ENCODE measurements at regions not wholly inside any gene's neighbourhood (a gene's known extent, or its start where the extent isn't known, plus 50 kb on each side); places are given as distances from the start of the nearest gene placed in this dataset.

DNA sequence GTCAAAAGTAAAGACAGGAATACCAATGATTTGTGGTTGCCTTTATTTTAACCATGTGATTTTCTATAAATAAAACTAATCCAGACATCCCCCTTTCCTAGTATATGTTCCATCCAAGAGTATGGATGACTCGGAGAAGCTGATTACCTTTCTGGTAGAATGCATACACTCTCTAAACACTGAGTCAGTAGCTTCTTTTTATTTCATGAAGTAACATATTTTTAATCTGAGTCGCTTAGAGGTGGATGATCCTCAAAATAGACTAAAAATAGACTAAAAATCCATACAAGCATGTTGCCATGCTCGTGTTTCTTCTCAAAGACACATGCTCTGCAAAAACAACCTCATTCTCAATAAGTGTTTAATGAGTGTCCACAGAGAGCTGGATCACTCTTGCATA lies 263.7 kb downstream of the COL12A1 start:
- Histone ChIP-seq H3K4me3 (ENCODE audit: low read depth in 1 of 2, low read length in 2 of 2) (no peak overlapping the region), H3K4me2 (ENCODE audit: insufficient read depth, low read length) (no peak overlapping the region), H3K4me1 (ENCODE audit: insufficient read depth, low read length) (no peaks in the 10 kb centered on the region), H3K36me3 (ENCODE audit: insufficient read depth, low read length) (no peaks in the 10 kb centered on the region), H3K27ac (ENCODE audit: low read length) (no peak overlapping the region), H3K79me2 (ENCODE audit: insufficient read depth, low read length) (no peaks in the 10 kb centered on the region), H4K20me1 (ENCODE audit: insufficient read depth, low read length) (no peaks in the 10 kb centered on the region), H3K27me3 (ENCODE audit: insufficient read depth, low read length, poor library complexity) (no peaks in the 10 kb centered on the region), H3K9ac (ENCODE audit: low read depth, low read length) (no peak overlapping the region), H2AFZ (ENCODE audit: low read depth, low read length) (no peak overlapping the region), H3K9me3 (ENCODE audit: insufficient read depth, low read length, severe bottlenecking) (no peaks in the 10 kb centered on the region)
- no peak for TF ChIP-seq EZH2 (IDR thresholded peaks at IDR 0.05; ENCODE audit: borderline replicate concordance, low read depth, low read length, severe bottlenecking)
- ATAC-seq (ENCODE audit: insufficient read depth, low read depth), result no peak
- no peak for DNase-seq

DNA sequence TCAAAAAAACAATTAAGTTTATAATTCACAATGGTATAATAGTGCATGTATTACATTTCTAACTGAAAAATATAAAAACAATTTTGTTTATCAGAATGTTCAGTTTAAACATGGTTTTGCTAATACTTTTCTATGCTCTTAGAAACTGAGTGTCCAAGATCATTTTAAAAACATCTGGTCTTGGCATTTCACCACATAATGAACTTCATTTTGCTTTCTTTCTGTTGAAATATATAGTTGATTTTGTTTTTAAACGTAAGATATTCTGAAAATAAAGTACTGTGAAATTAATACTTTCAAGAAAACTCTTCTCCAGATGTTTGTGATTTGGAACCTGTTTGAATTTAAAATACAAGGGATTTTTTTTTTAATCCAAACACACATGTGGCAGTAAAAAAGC lies 264.4 kb downstream of the COL12A1 start:
- Histone ChIP-seq H3K9ac (ENCODE audit: low read depth, low read length) (no peak overlapping the region), H4K20me1 (ENCODE audit: insufficient read depth, low read length) (no peaks in the 10 kb centered on the region), H3K27ac (ENCODE audit: low read length) (no peak overlapping the region), H3K27me3 (ENCODE audit: insufficient read depth, low read length, poor library complexity) (no peaks in the 10 kb centered on the region), H3K4me1 (ENCODE audit: insufficient read depth, low read length) (no peaks in the 10 kb centered on the region), H3K9me3 (ENCODE audit: insufficient read depth, low read length, severe bottlenecking) (no peaks in the 10 kb centered on the region), H2AFZ (ENCODE audit: low read depth, low read length) (no peak overlapping the region), H3K36me3 (ENCODE audit: insufficient read depth, low read length) (no peaks in the 10 kb centered on the region), H3K79me2 (ENCODE audit: insufficient read depth, low read length) (no peaks in the 10 kb centered on the region), H3K4me2 (ENCODE audit: insufficient read depth, low read length) (no peak overlapping the region), H3K4me3 (ENCODE audit: low read depth in 1 of 2, low read length in 2 of 2) (no peak overlapping the region)
- no peak for ATAC-seq (ENCODE audit: insufficient read depth, low read depth)
- TF ChIP-seq, protein P1, sequence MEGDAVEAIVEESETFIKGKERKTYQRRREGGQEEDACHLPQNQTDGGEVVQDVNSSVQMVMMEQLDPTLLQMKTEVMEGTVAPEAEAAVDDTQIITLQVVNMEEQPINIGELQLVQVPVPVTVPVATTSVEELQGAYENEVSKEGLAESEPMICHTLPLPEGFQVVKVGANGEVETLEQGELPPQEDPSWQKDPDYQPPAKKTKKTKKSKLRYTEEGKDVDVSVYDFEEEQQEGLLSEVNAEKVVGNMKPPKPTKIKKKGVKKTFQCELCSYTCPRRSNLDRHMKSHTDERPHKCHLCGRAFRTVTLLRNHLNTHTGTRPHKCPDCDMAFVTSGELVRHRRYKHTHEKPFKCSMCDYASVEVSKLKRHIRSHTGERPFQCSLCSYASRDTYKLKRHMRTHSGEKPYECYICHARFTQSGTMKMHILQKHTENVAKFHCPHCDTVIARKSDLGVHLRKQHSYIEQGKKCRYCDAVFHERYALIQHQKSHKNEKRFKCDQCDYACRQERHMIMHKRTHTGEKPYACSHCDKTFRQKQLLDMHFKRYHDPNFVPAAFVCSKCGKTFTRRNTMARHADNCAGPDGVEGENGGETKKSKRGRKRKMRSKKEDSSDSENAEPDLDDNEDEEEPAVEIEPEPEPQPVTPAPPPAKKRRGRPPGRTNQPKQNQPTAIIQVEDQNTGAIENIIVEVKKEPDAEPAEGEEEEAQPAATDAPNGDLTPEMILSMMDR (IDR thresholded peaks at IDR 0.05; ENCODE audit: borderline replicate concordance, extremely low read depth, low read length, poor library complexity, severe bottlenecking), result no peak
- TF ChIP-seq EZH2 (IDR thresholded peaks at IDR 0.05; ENCODE audit: borderline replicate concordance, low read depth, low read length, severe bottlenecking), result no peak
- no peak for DNase-seq

DNA sequence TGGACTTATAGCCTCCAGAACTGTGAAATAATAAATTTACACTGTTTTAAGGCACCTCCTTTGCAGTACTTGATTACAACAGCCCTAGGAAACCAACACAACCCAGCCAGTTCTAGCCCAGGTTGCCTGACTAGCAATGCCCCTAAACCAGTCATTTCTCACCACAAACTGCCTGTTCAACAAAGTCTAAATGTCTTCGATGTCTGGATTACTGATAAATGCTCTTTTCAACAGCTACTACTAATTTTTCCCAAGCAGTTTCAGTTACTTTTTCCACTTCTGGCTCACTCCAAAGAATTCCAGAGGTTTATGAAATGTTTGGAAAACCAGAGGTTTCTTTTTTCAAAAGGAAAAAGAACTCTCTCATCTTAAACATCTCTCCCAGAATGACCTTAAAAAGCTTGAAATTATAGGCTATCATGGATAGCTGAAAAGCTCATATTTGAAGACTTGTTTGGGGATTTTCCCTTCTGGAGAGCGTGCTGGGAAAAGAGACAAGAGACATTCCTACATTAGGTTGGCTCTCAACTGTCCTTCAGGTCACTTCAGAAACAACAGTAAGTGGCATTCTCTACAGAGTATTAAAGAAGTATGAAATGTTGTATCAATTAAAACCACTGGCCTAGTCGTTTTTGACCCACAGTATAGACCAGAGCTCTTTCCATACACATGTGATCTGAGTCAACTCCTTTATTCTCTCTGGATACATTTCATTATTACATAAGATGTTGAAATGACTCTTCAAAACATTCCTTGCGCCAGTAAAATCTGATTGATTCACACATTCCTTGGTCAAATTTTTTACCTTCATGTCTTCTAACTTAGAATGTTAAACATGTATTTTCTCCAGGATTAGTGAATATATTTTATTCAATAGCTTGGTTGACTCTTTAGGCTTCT lies 265.9 kb downstream of the COL12A1 start:
- Histone ChIP-seq H3K36me3 (ENCODE audit: insufficient read depth, low read length) (no peaks in the 10 kb centered on the region), H3K27ac (ENCODE audit: low read length) (no peak overlapping the region), H3K79me2 (ENCODE audit: insufficient read depth, low read length) (no peaks in the 10 kb centered on the region), H3K4me3 (ENCODE audit: low read depth in 1 of 2, low read length in 2 of 2) (no peak overlapping the region), H3K4me1 (ENCODE audit: insufficient read depth, low read length) (no peaks in the 10 kb centered on the region), H3K9ac (ENCODE audit: low read depth, low read length) (no peak overlapping the region), H2AFZ (ENCODE audit: low read depth, low read length) (no peak overlapping the region), H4K20me1 (ENCODE audit: insufficient read depth, low read length) (no peaks in the 10 kb centered on the region), H3K27me3 (ENCODE audit: insufficient read depth, low read length, poor library complexity) (no peaks in the 10 kb centered on the region), H3K4me2 (ENCODE audit: insufficient read depth, low read length) (no peak overlapping the region), H3K9me3 (ENCODE audit: insufficient read depth, low read length, severe bottlenecking) (no peaks in the 10 kb centered on the region)
- no peak for ATAC-seq (ENCODE audit: insufficient read depth, low read depth)
- no peak for DNase-seq
- TF ChIP-seq, protein P1 (IDR thresholded peaks at IDR 0.05; ENCODE audit: borderline replicate concordance, extremely low read depth, low read length, poor library complexity, severe bottlenecking), result no peak
- no peak for TF ChIP-seq EZH2 (IDR thresholded peaks at IDR 0.05; ENCODE audit: borderline replicate concordance, low read depth, low read length, severe bottlenecking)

DNA sequence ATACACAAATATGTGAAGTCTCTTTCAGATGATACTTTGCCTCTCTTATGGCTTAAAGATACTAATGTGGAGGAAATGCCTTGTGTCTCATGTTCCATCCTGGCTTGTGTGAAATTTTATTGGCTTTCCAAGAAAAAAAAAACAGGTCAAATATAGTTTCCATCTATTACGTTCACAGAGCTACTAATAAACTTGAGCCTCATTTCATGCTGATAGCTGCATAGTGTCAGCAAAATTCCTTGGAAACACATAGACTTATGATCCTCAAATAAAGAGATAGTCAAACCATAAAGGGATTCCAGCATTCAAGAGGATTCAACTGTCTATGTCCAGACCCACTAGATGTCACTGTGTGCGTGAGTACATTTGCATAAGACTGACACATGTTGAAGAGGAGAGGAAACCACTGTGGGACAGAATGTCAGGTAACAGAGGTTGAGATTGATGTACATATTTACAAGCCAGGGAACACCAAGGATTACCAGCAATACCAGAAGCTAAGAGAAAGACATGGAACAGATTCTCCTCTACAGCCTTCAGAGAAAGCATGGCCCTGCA lies 266.6 kb downstream of the COL12A1 start:
- Histone ChIP-seq H4K20me1 (ENCODE audit: insufficient read depth, low read length) (no peaks in the 10 kb centered on the region), H3K27ac (ENCODE audit: low read length) (no peak overlapping the region), H3K27me3 (ENCODE audit: insufficient read depth, low read length, poor library complexity) (no peaks in the 10 kb centered on the region), H3K9me3 (ENCODE audit: insufficient read depth, low read length, severe bottlenecking) (no peaks in the 10 kb centered on the region), H3K36me3 (ENCODE audit: insufficient read depth, low read length) (no peaks in the 10 kb centered on the region), H3K4me3 (ENCODE audit: low read depth in 1 of 2, low read length in 2 of 2) (no peak overlapping the region), H3K79me2 (ENCODE audit: insufficient read depth, low read length) (no peaks in the 10 kb centered on the region), H2AFZ (ENCODE audit: low read depth, low read length) (no peak overlapping the region), H3K4me2 (ENCODE audit: insufficient read depth, low read length) (no peak overlapping the region), H3K9ac (ENCODE audit: low read depth, low read length) (no peak overlapping the region), H3K4me1 (ENCODE audit: insufficient read depth, low read length) (no peaks in the 10 kb centered on the region)
- DNase-seq (no peak), ATAC-seq (ENCODE audit: insufficient read depth, low read depth) (no peak)
- TF ChIP-seq EZH2 (IDR thresholded peaks at IDR 0.05; ENCODE audit: borderline replicate concordance, low read depth, low read length, severe bottlenecking), result no peak
- TF ChIP-seq, protein P1 (IDR thresholded peaks at IDR 0.05; ENCODE audit: borderline replicate concordance, extremely low read depth, low read length, poor library complexity, severe bottlenecking), result no peak
